ENCODE measurements at regions not wholly inside any gene's neighbourhood (a gene's known extent, or its start where the extent isn't known, plus 50 kb on each side); places are given as distances from the start of the nearest gene placed in this dataset.

GRCh38 chr2:220081171-220081570 is 453.7 kb downstream of the SLC4A3 start:
- DNase-seq (ENCODE audit: extremely low read depth in 1 of 2, low read depth in 1 of 2) = no peak

- DNase-seq (ENCODE audit: extremely low read depth in 1 of 2, low read depth in 1 of 2) = no peak
Observed at GRCh38 chr2:220090050-220090449, 462.6 kb downstream of the SLC4A3 start.

- DNase-seq (ENCODE audit: extremely low read depth in 1 of 2, low read depth in 1 of 2) = no peak
Observed at GRCh38 chr2:220096406-220096805, 469.0 kb downstream of the SLC4A3 start.

- no peak for DNase-seq (ENCODE audit: extremely low read depth in 1 of 2, low read depth in 1 of 2)
Observed at GRCh38 chr2:220101980-220102379, 474.6 kb downstream of the SLC4A3 start.

- no peak for DNase-seq (ENCODE audit: extremely low read depth in 1 of 2, low read depth in 1 of 2)
Observed at GRCh38 chr2:220103596-220103995, 476.2 kb downstream of the SLC4A3 start.

- no peak for DNase-seq (ENCODE audit: extremely low read depth in 1 of 2, low read depth in 1 of 2)
Observed at GRCh38 chr2:220104871-220105351, 477.5 kb downstream of the SLC4A3 start.

GRCh38 chr2:220106065-220106464 is 478.6 kb downstream of the SLC4A3 start:
- DNase-seq (ENCODE audit: extremely low read depth in 1 of 2, low read depth in 1 of 2) = no peak

- no peak for DNase-seq (ENCODE audit: extremely low read depth in 1 of 2, low read depth in 1 of 2)
Observed at GRCh38 chr2:220107380-220107791, 480.0 kb downstream of the SLC4A3 start.

GRCh38 chr2:220114443-220114842 is 487.0 kb downstream of the SLC4A3 start:
- DNase-seq (ENCODE audit: extremely low read depth in 1 of 2, low read depth in 1 of 2) = no peak

GRCh38 chr2:220117025-220117424 is 489.6 kb downstream of the SLC4A3 start:
- DNase-seq (ENCODE audit: extremely low read depth in 1 of 2, low read depth in 1 of 2) = no peak

GRCh38 chr2:220120041-220120440 is 492.6 kb downstream of the SLC4A3 start:
- DNase-seq (ENCODE audit: extremely low read depth in 1 of 2, low read depth in 1 of 2) = no peak

GRCh38 chr2:220123751-220124150 is 496.3 kb downstream of the SLC4A3 start:
- no peak for DNase-seq (ENCODE audit: extremely low read depth in 1 of 2, low read depth in 1 of 2)

GRCh38 chr2:220125551-220125950 is 498.1 kb downstream of the SLC4A3 start:
- DNase-seq (ENCODE audit: extremely low read depth in 1 of 2, low read depth in 1 of 2) = no peak

- DNase-seq (ENCODE audit: extremely low read depth in 1 of 2, low read depth in 1 of 2) = no peak
Observed at GRCh38 chr2:220127311-220127710, 499.9 kb downstream of the SLC4A3 start.

- DNase-seq (ENCODE audit: extremely low read depth in 1 of 2, low read depth in 1 of 2) = no peak
Observed at GRCh38 chr2:220127876-220128275, 500.4 kb downstream of the SLC4A3 start.

GRCh38 chr2:220129391-220129790 is 502.0 kb downstream of the SLC4A3 start:
- no peak for DNase-seq (ENCODE audit: extremely low read depth in 1 of 2, low read depth in 1 of 2)

GRCh38 chr2:220134756-220135534 is 507.5 kb downstream of the SLC4A3 start:
- DNase-seq (ENCODE audit: extremely low read depth in 1 of 2, low read depth in 1 of 2) = no peak

- no peak for DNase-seq (ENCODE audit: extremely low read depth in 1 of 2, low read depth in 1 of 2)
Observed at GRCh38 chr2:220143336-220143735, 515.9 kb downstream of the SLC4A3 start.

- no peak for DNase-seq (ENCODE audit: extremely low read depth in 1 of 2, low read depth in 1 of 2)
Observed at GRCh38 chr2:220144411-220144810, 517.0 kb downstream of the SLC4A3 start.

GRCh38 chr2:220147161-220148038 is 520.0 kb downstream of the SLC4A3 start:
- DNase-seq (ENCODE audit: extremely low read depth in 1 of 2, low read depth in 1 of 2) = no peak

GRCh38 chr2:220148471-220149248 is 521.2 kb downstream of the SLC4A3 start:
- no peak for DNase-seq (ENCODE audit: extremely low read depth in 1 of 2, low read depth in 1 of 2)
